H1 (cell line): ENCODE measurements at regions not wholly inside any gene's neighbourhood (a gene's known extent, or its start where the extent isn't known, plus 50 kb on each side); places are given as distances from the start of the nearest gene placed in this dataset.

Source experiments
- CTCF ChIA-PET: fragments of 300-600 bp; sonication (Branson Sonifier 250); formaldehyde crosslinking; loops from one replicate; lab custom pipeline; 2021; ENCODE audit not compliant: partially characterized antibody; lab: Charles Lee
- POLR2A ChIA-PET: fragments of 300-600 bp; sonication (Branson Sonifier 250); formaldehyde crosslinking; loops from one replicate; lab custom pipeline; 2021; ENCODE audit warnings: inconsistent platforms; ENCODE audit not compliant: partially characterized antibody; lab: Charles Lee
- DNase-seq, 2 experiments: peaks; one replicate each; pipeline versions ENCODE4 v3.0.0 to v3.0.0-alpha.2; 2010 to 2022; ENCODE audit warnings: low spot score in 2 of 2, low read depth in 1 of 2, mixed read lengths in 1 of 2
- FAIRE-seq: peaks from 2 replicates; lab custom pipeline; 2011; peaks lifted over from hg19 to GRCh38; lab: Jason Lieb, UNC
- H2AFZ ChIP-seq: 2 replicates; pipeline ENCODE4 v1.8.1; 2012; ENCODE audit warnings: low read length, inconsistent platforms
- H2AK5ac ChIP-seq: 2 replicates; pipeline ENCODE4 v1.6.1; 2013; ENCODE audit warnings: low read depth, low read length
- H2BK120ac ChIP-seq: replicated peaks from 2 replicates; pipeline ENCODE3; 2013; ENCODE audit warnings: low read depth, low read length, inconsistent platforms
- H2BK12ac ChIP-seq: 2 replicates; pipeline ENCODE4 v1.6.1; 2013; ENCODE audit warnings: low read depth, low read length
- H2BK15ac ChIP-seq: 2 replicates; pipeline ENCODE4 v1.6.1; 2013; ENCODE audit warnings: low read length
- H2BK20ac ChIP-seq: 2 replicates; pipeline ENCODE4 v1.6.1; 2013; ENCODE audit warnings: low read length
- H2BK5ac ChIP-seq: 2 replicates; pipeline ENCODE4 v1.6.1; 2013; ENCODE audit warnings: low read depth, low read length
- H3K14ac ChIP-seq: 2 replicates; pipeline ENCODE4 v1.6.1; 2013; ENCODE audit warnings: inconsistent platforms; ENCODE audit not compliant: insufficient read length
- H3K18ac ChIP-seq: 2 replicates; pipeline ENCODE4 v1.6.1; 2013; ENCODE audit warnings: low read length; ENCODE audit errors: extremely low read depth
- H3K23ac ChIP-seq: 2 replicates; pipeline ENCODE4 v1.6.1; 2013; ENCODE audit warnings: inconsistent platforms; ENCODE audit not compliant: insufficient read length
- H3K23me2 ChIP-seq: 2 replicates; pipeline ENCODE4 v1.6.1; 2013; ENCODE audit warnings: low read depth, low read length
- H3K27ac ChIP-seq: 2 replicates; pipeline ENCODE4 v1.6.1; 2011; ENCODE audit warnings: low read depth, low read length, inconsistent platforms
- H3K27me3 ChIP-seq, 4 experiments: replicated peaks in 1 of 4; 1 replicate in 1 of 4; 2 replicates in 3 of 4; pipeline versions ENCODE4 v1.6.1 to v1.8.1; 2011 to 2013; ENCODE audit warnings: low read length in 3 of 4, mild to moderate bottlenecking in 3 of 4, inconsistent platforms in 2 of 4, mixed read lengths in 2 of 4, moderate library complexity in 1 of 4; ENCODE audit not compliant: control insufficient read depth in 3 of 4, insufficient read depth in 3 of 4; ENCODE audit errors: extremely low read depth in 1 of 4
- H3K36me3 ChIP-seq, 4 experiments: 2 replicates each; pipeline versions ENCODE4 v1.6.1 to v1.8.1; 2011 to 2013; ENCODE audit warnings: mild to moderate bottlenecking in 4 of 4, low read length in 3 of 4, moderate library complexity in 2 of 4, control low read depth in 1 of 4, inconsistent platforms in 1 of 4; ENCODE audit not compliant: insufficient read depth in 4 of 4, control insufficient read depth in 2 of 4
- H3K4ac ChIP-seq: replicated peaks from 2 replicates; pipeline ENCODE3; 2013; ENCODE audit warnings: low read length, low read depth, mixed read lengths, inconsistent platforms; ENCODE audit not compliant: insufficient read length
- H3K4me1 ChIP-seq, 4 experiments: replicated peaks in 1 of 4; 1 replicate in 1 of 4; 2 replicates in 3 of 4; pipeline versions ENCODE4 v1.6.1 to v1.8.1; 2011 to 2013; ENCODE audit warnings: low read length in 3 of 4, inconsistent platforms in 2 of 4, mixed read lengths in 1 of 4; ENCODE audit not compliant: insufficient read depth in 4 of 4, control insufficient read depth in 3 of 4
- H3K4me2 ChIP-seq, 2 experiments: 2 replicates each; pipeline versions ENCODE4 v1.6.1 to v1.8.1; 2011 to 2013; ENCODE audit warnings: low read depth in 2 of 2, low read length in 2 of 2, control low read depth in 1 of 2, inconsistent platforms in 1 of 2, mild to moderate bottlenecking in 1 of 2; ENCODE audit not compliant: insufficient read depth in 1 of 2
- H3K4me3 ChIP-seq, 4 experiments: fragments of 200-600, 300-600 bp in 1 of 4; sonication (generic), shearing (Covaris generic), sonication (Bioruptor Twin) in 1 of 4; 2 replicates each; pipeline versions ENCODE4 v1.5.1 to v1.8.1; 2011 to 2016; ENCODE audit warnings: low read length in 4 of 4, low read depth in 3 of 4, control low read depth in 2 of 4, inconsistent platforms in 2 of 4, mild to moderate bottlenecking in 2 of 4, mixed read lengths in 1 of 4, moderate library complexity in 1 of 4; ENCODE audit not compliant: insufficient read depth in 2 of 4; ENCODE audit errors: extremely low read depth in 1 of 4
- H3K56ac ChIP-seq: replicated peaks from 2 replicates; pipeline ENCODE3; 2013; ENCODE audit warnings: low read depth, mild to moderate bottlenecking, mixed read lengths, low read length, inconsistent platforms; ENCODE audit not compliant: insufficient read length
- H3K79me1 ChIP-seq: 2 replicates; pipeline ENCODE4 v1.6.1; 2013; ENCODE audit warnings: low read depth, low read length, control low read depth
- H3K79me2 ChIP-seq, 2 experiments: 2 replicates each; pipeline versions ENCODE4 v1.6.1 to v1.8.1; 2012 to 2013; ENCODE audit warnings: low read length in 2 of 2, mild to moderate bottlenecking in 2 of 2, inconsistent platforms in 1 of 2; ENCODE audit not compliant: insufficient read depth in 2 of 2, control insufficient read depth in 1 of 2
- H3K9ac ChIP-seq, 4 experiments: replicated peaks in 1 of 4; 1 replicate in 1 of 4; 2 replicates in 3 of 4; pipeline versions ENCODE4 v1.6.1 to v1.8.1; 2011 to 2013; ENCODE audit warnings: low read depth in 3 of 4, low read length in 3 of 4, control low read depth in 2 of 4, mild to moderate bottlenecking in 2 of 4, moderate library complexity in 2 of 4, inconsistent platforms in 1 of 4; ENCODE audit errors: extremely low read depth in 1 of 4
- H3K9me3 ChIP-seq, 2 experiments: 2 replicates each; pipeline versions ENCODE4 v1.6.1 to v1.8.1; 2012 to 2013; ENCODE audit warnings: mild to moderate bottlenecking in 2 of 2, moderate library complexity in 2 of 2, control low read depth in 1 of 2, inconsistent platforms in 1 of 2, low read depth in 1 of 2, low read length in 1 of 2, mixed read lengths in 1 of 2; ENCODE audit not compliant: insufficient read depth in 2 of 2
- H4K20me1 ChIP-seq, 2 experiments: replicated peaks in 1 of 2; 2 replicates each; pipeline versions ENCODE3 to v1.8.1; 2011 to 2013; ENCODE audit warnings: inconsistent platforms in 2 of 2, low read length in 2 of 2, mild to moderate bottlenecking in 1 of 2; ENCODE audit not compliant: insufficient read depth in 2 of 2, control insufficient read depth in 1 of 2
- H4K5ac ChIP-seq: 2 replicates; pipeline ENCODE4 v1.6.1; 2013; ENCODE audit warnings: low read length, low read depth, mixed read lengths, inconsistent platforms; ENCODE audit not compliant: insufficient read length
- H4K8ac ChIP-seq: 2 replicates; pipeline ENCODE4 v1.8.0; 2013; ENCODE audit warnings: mild to moderate bottlenecking, moderate library complexity, low read length, inconsistent platforms; ENCODE audit not compliant: insufficient read depth; ENCODE audit errors: extremely low read depth
- H4K91ac ChIP-seq: replicated peaks from 2 replicates; pipeline ENCODE3; 2013; ENCODE audit warnings: low read length, mixed read lengths, inconsistent platforms; ENCODE audit not compliant: insufficient read length
- BCL11A ChIP-seq, 2 experiments: IDR thresholded peaks; one replicate each; pipeline ENCODE4 v1.6.1; 2011; ENCODE audit warnings: low read depth in 2 of 2, low read length in 2 of 2, mild to moderate bottlenecking in 2 of 2
- GTF2F1 ChIP-seq: IDR thresholded peaks from 2 replicates; pipeline ENCODE4 v1.6.1; 2012; ENCODE audit warnings: low read depth, low read length, improper control_type of control experiment, borderline replicate concordance
- JUN ChIP-seq: IDR thresholded peaks from 2 replicates; pipeline ENCODE4 v1.6.1; 2011; ENCODE audit warnings: low read depth, mild to moderate bottlenecking, improper control_type of control experiment, low read length
- JUND ChIP-seq: IDR thresholded peaks from 2 replicates; pipeline ENCODE4 v1.6.1; 2011; ENCODE audit warnings: mild to moderate bottlenecking, improper control_type of control experiment, low read length
- POLR2A ChIP-seq, 2 experiments: IDR thresholded peaks; 1 replicate in 1 of 2; 2 replicates in 1 of 2; pipeline ENCODE4 v1.6.1; 2011; ENCODE audit warnings: low read depth in 2 of 2, low read length in 2 of 2, mild to moderate bottlenecking in 2 of 2; ENCODE audit errors: control extremely low read depth in 1 of 2
- RXRA ChIP-seq: IDR thresholded peaks from 2 replicates; pipeline ENCODE4 v1.6.1; 2011; ENCODE audit warnings: low read depth, mild to moderate bottlenecking, low read length, moderate library complexity; ENCODE audit not compliant: insufficient read depth
- SIN3A ChIP-seq, 2 experiments: IDR thresholded peaks in 1 of 2; conservative IDR thresholded peaks in 1 of 2; 2 replicates each; pipeline ENCODE4 v1.6.1; 2011 to 2012; ENCODE audit warnings: low read length in 2 of 2, improper control_type of control experiment in 1 of 2, low read depth in 1 of 2, mild to moderate bottlenecking in 1 of 2
- TBP ChIP-seq: IDR thresholded peaks from 2 replicates; pipeline ENCODE4 v1.6.1; 2011; ENCODE audit warnings: low read depth, low read length, improper control_type of control experiment
- TEAD4 ChIP-seq: IDR thresholded peaks from 2 replicates; pipeline ENCODE4 v1.6.1; 2012; ENCODE audit warnings: low read depth, low read length, inconsistent platforms, mixed read lengths
- YY1 ChIP-seq: IDR thresholded peaks from 2 replicates; pipeline ENCODE4 v1.6.1; 2011; ENCODE audit warnings: low read depth, mild to moderate bottlenecking, low read length
- ZNF274 ChIP-seq: IDR thresholded peaks from 2 replicates; pipeline ENCODE4 v1.7.0; 2012; ENCODE audit warnings: low read length, borderline replicate concordance; ENCODE audit errors: extremely low read depth
- WGBS, 2 experiments: shearing (Covaris generic) in 1 of 2; methylation state at CpG; one replicate each; pipeline versions ENCODE4 v1.1.6 to v1.1.7; 2013 to 2015; ENCODE audit warnings: low lambda C conversion rate in 2 of 2, mixed read lengths in 2 of 2, inconsistent platforms in 1 of 2, low coverage in 1 of 2, missing lambda C conversion rate in 1 of 2; ENCODE audit not compliant: insufficient replicate concordance in 2 of 2, insufficient coverage in 1 of 2, insufficient read length in 1 of 2; ENCODE audit errors: extremely low coverage in 1 of 2, missing lambda C conversion rate in 1 of 2; 5-methylcytosine and 5-hydroxymethylcytosine counted together
- TF ChIP-seq, protein P1 (sequence below): IDR thresholded peaks from 2 replicates; pipeline ENCODE4 v1.6.1; 2012; ENCODE audit warnings: inconsistent platforms

DNA sequence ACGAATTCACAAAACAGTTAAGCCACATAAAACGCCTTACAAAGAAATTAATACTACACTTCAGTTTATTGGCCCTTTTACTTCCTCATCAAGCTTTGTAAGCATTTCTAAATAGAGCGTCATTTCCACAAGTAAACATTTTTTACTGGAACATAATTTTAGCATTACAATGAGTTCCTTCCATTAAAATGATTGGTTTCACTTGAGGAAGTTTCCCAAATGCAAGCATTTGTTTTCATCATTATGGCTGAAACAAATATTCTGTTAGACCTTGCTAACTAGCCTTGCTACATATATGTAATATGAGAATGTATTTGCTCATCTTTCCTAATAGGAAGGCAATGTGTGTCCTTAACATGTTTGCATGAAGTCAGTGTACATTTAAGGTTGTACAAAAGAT is 579.1 kb downstream of the IRS1 start:
- ChIA-PET CTCF (no interaction called here), POLR2A (no interaction called here)
- no peak overlapping the region for H3K56ac ChIP-seq
- no peak overlapping the region for H2AK5ac ChIP-seq
- no peak overlapping the region for H4K8ac ChIP-seq
- DNase-seq, result no peak
- no peak overlapping the region for H4K91ac ChIP-seq
- H3K14ac ChIP-seq, result no peak overlapping the region
- no peaks in the 10 kb centered on the region for H3K36me3 ChIP-seq
- no peak overlapping the region for H3K23ac ChIP-seq
- H3K9ac ChIP-seq, result no peak overlapping the region
- no peak overlapping the region for H4K5ac ChIP-seq
- H2BK120ac ChIP-seq, result no peak overlapping the region
- H3K27ac ChIP-seq, result no peak overlapping the region
- no peaks in the 10 kb centered on the region for H3K79me2 ChIP-seq
- FAIRE-seq, result no peak
- no peaks in the 10 kb centered on the region for H3K9me3 ChIP-seq
- no peak overlapping the region for H3K18ac ChIP-seq
- H3K4ac ChIP-seq, result no peak overlapping the region
- H2BK5ac ChIP-seq, result no peak overlapping the region
- H3K4me2 ChIP-seq, result no peak overlapping the region
- H2AFZ ChIP-seq, result no peak overlapping the region
- no peak overlapping the region for H2BK12ac ChIP-seq
- H2BK20ac ChIP-seq, result no peak overlapping the region
- no peaks in the 10 kb centered on the region for H4K20me1 ChIP-seq
- no peaks in the 10 kb centered on the region for H3K27me3 ChIP-seq
- H3K4me1 ChIP-seq, result no peaks in the 10 kb centered on the region
- H2BK15ac ChIP-seq, result no peak overlapping the region
- 88% methylated on average over 3 of the region's 3 CpGs; no CpG with 5 or more reads in 1 of the 2 experiments for WGBS, 2 experiments
- H3K23me2 ChIP-seq, result no peaks in the 10 kb centered on the region
- no peak overlapping the region for H3K4me3 ChIP-seq
- H3K79me1 ChIP-seq, result no peaks in the 10 kb centered on the region
- TF ChIP-seq BCL11A (IDR thresholded peaks at IDR 0.05; ENCODE audit: low read depth in 2 of 2, low read length in 2 of 2) (no peak), JUN (no peak), TBP (no peak), POLR2A (IDR thresholded peaks at IDR 0.05; ENCODE audit: control extremely low read depth in 1 of 2, low read depth in 2 of 2, low read length in 2 of 2) (no peak), JUND (no peak), TEAD4 (no peak), ZNF274 (no peak), SIN3A (conservative IDR thresholded peaks at IDR 0.05 in 1 of 2, IDR thresholded peaks at IDR 0.05 in 1 of 2; ENCODE audit: low read depth in 1 of 2, low read length in 2 of 2) (no peak), RXRA (no peak), YY1 (no peak), GTF2F1 (no peak)
- TF ChIP-seq, protein P1, sequence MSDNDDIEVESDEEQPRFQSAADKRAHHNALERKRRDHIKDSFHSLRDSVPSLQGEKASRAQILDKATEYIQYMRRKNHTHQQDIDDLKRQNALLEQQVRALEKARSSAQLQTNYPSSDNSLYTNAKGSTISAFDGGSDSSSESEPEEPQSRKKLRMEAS, result no peak
